Glutamatergic neuron (in vitro differentiated cells): ENCODE measurements at regions not wholly inside any gene's neighbourhood (a gene's known extent, or its start where the extent isn't known, plus 50 kb on each side); places are given as distances from the start of the nearest gene placed in this dataset.

Experiments
- DNase-seq: peaks from one replicate; pipeline ENCODE4 v3.0.0; 2022
- H3K27ac Mint-ChIP-seq: one replicate; pipeline ENCODE4 v1.8.0; 2020; ENCODE audit warnings: mild to moderate bottlenecking, mixed read lengths, inconsistent platforms; ENCODE audit not compliant: unreplicated experiment
- H3K27me3 Mint-ChIP-seq: one replicate; pipeline ENCODE4 v1.8.0; 2020; ENCODE audit warnings: mild to moderate bottlenecking, moderate library complexity, mixed read lengths, inconsistent platforms; ENCODE audit not compliant: unreplicated experiment
- H3K36me3 Mint-ChIP-seq: one replicate; pipeline ENCODE4 v1.8.0; 2020; ENCODE audit warnings: mild to moderate bottlenecking, mixed read lengths, inconsistent platforms; ENCODE audit not compliant: unreplicated experiment
- H3K4me1 Mint-ChIP-seq: one replicate; pipeline ENCODE4 v1.8.0; 2020; ENCODE audit warnings: mild to moderate bottlenecking, low read depth, mixed read lengths, inconsistent platforms; ENCODE audit not compliant: unreplicated experiment
- H3K4me3 Mint-ChIP-seq: one replicate; pipeline ENCODE4 v1.8.0; 2020; ENCODE audit warnings: mild to moderate bottlenecking, mixed read lengths, inconsistent platforms; ENCODE audit not compliant: unreplicated experiment
- H3K9me3 Mint-ChIP-seq: one replicate; pipeline ENCODE4 v1.8.0; 2020; ENCODE audit warnings: mild to moderate bottlenecking, moderate library complexity, mixed read lengths, inconsistent platforms; ENCODE audit not compliant: unreplicated experiment
- TF ChIP-seq, protein P1 (sequence below): fragments of 200-600 bp; sonication (generic); IDR thresholded peaks from one replicate; pipeline ENCODE4 v1.5.0; 2021; ENCODE audit not compliant: partially characterized antibody, unreplicated experiment

DNA sequence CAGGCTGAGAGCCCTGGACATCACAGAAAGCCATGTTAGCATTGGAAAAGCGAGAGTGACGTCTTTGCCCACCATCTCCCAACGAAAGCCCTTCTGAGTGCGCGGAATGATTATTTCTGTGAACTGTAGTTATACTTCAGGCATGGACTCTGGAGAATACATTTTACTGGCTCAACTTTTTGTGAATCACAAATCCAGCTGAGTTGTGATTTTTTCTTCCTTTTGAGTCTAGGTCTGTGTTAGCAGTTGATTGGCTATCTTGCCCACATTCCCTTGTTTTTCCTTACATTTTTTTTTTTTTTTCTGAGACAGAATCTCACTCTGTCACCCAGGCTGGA lies 183.1 kb downstream of the INO80D start:
- peaks cover 19% of the 10 kb centered on the region for H3K9me3 Mint-ChIP-seq
- TF ChIP-seq, protein P1, sequence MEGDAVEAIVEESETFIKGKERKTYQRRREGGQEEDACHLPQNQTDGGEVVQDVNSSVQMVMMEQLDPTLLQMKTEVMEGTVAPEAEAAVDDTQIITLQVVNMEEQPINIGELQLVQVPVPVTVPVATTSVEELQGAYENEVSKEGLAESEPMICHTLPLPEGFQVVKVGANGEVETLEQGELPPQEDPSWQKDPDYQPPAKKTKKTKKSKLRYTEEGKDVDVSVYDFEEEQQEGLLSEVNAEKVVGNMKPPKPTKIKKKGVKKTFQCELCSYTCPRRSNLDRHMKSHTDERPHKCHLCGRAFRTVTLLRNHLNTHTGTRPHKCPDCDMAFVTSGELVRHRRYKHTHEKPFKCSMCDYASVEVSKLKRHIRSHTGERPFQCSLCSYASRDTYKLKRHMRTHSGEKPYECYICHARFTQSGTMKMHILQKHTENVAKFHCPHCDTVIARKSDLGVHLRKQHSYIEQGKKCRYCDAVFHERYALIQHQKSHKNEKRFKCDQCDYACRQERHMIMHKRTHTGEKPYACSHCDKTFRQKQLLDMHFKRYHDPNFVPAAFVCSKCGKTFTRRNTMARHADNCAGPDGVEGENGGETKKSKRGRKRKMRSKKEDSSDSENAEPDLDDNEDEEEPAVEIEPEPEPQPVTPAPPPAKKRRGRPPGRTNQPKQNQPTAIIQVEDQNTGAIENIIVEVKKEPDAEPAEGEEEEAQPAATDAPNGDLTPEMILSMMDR: no peak
- H3K27ac Mint-ChIP-seq: peak overlapping the region; percentile 99

GRCh38 chr2:205902041-205902899 lies 183.7 kb downstream of the INO80D start:
- TF ChIP-seq, protein P1: no peak
- peak; percentile 79 for DNase-seq
- Mint-ChIP-seq H3K9me3 (peaks cover 19% of the 10 kb centered on the region), H3K36me3 (peaks cover 11% of the 10 kb centered on the region), H3K4me3 (peak overlapping the region; percentile 50), H3K4me1 (peaks cover 40% of the 10 kb centered on the region), H3K27me3 (peaks cover 3% of the 10 kb centered on the region), H3K27ac (peak overlapping the region; percentile 99)

More for the DNA sequence above, 183.1 kb downstream of the INO80D start:
- DNase-seq: no peak
- H3K27me3 Mint-ChIP-seq: peaks cover 3% of the 10 kb centered on the region
- peaks cover 40% of the 10 kb centered on the region for H3K4me1 Mint-ChIP-seq
- peak overlapping the region; percentile 50 for H3K4me3 Mint-ChIP-seq
- H3K36me3 Mint-ChIP-seq: peaks cover 17% of the 10 kb centered on the region

DNA sequence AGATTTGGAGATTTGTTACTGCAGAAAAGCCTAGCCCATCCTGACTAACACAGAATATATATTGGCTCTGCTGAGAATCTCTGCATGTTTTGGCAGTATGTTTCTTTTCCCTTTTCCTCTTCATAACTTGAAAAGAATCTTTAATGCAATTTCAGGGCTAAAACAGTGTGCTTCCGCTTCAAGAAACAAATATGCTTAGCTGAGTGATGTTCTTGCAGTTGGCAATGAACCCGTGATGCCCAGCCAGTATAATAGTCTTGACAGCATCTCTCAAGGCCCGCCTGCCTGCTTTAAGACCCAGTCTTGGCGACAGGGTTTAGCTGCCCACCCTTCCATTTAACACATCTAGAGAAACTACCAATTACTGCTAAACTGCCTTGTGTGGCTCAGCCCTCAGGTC lies 184.5 kb downstream of the INO80D start:
- DNase-seq: no peak
- H3K36me3 Mint-ChIP-seq: peaks cover 8% of the 10 kb centered on the region
- H3K4me1 Mint-ChIP-seq: peaks cover 42% of the 10 kb centered on the region
- TF ChIP-seq, protein P1: no peak
- peaks cover 19% of the 10 kb centered on the region for H3K9me3 Mint-ChIP-seq
- H3K27me3 Mint-ChIP-seq: peaks cover 4% of the 10 kb centered on the region
- H3K27ac Mint-ChIP-seq: peak overlapping the region; percentile 99
- peak overlapping the region; percentile 46 for H3K4me3 Mint-ChIP-seq

DNA sequence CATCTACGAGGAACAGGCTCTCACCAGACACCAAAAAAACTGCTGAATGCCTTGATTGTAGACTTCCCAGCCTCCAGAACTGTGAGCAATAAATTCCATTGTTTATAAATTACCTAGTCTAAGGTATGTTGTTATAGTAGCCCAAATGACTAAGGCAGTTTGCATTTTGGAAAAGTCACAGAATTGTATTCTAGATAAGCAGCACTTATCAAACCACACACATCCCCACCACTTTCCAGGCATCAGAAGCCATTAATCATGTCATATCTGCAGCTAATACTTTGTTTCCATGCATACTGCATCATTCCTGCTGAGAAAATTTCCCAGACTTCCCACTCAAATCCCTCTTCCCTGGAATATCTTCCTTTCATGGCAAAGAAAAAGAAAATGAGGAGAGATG lies 187.2 kb downstream of the INO80D start:
- peaks cover 19% of the 10 kb centered on the region for H3K9me3 Mint-ChIP-seq
- H3K27ac Mint-ChIP-seq: peak overlapping the region; percentile 65
- H3K4me1 Mint-ChIP-seq: peaks cover 33% of the 10 kb centered on the region
- no peak for DNase-seq
- TF ChIP-seq, protein P1: no peak
- peaks cover 5% of the 10 kb centered on the region for H3K27me3 Mint-ChIP-seq
- H3K4me3 Mint-ChIP-seq: no peak overlapping the region
- peaks cover 8% of the 10 kb centered on the region for H3K36me3 Mint-ChIP-seq

DNA sequence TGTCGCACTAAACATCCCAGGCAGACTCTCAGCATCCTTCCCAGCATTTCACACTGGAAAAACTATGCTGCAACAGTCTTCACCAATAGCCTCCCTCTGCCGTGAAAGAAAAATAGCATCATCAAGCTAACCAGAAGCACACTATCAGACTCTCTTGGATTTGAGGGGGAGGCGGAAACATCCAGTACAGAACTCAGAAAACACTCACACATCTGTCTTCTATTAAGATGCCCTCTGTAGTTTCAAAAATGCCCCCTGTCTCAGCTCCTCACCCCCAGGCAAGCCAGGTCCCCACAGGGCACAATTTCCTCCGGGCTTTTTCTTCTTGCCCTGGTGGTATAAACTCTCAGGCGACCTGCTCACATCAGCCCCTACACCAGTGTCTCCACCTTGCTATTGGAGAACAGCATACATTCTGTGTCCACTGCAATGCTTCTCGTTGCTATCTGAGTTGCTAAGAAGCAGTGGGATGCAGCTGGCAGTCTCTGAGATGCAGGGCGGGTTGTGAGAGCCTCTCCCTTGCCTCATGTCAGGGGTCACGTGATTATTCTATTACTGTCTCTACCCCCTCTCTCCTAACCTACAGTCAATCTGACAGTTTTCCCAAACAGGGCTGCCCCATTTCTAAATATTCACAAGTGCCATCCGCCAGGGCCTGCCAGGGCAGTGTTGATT lies 189.9 kb downstream of the INO80D start:
- no peak overlapping the region for H3K4me3 Mint-ChIP-seq
- TF ChIP-seq, protein P1: no peak
- peaks cover 4% of the 10 kb centered on the region for H3K27me3 Mint-ChIP-seq
- H3K9me3 Mint-ChIP-seq: peaks cover 8% of the 10 kb centered on the region
- H3K27ac Mint-ChIP-seq: peak overlapping the region; percentile 31
- DNase-seq: no peak
- H3K4me1 Mint-ChIP-seq: peaks cover 20% of the 10 kb centered on the region
- H3K36me3 Mint-ChIP-seq: peaks cover 8% of the 10 kb centered on the region
